ENCODE measurements at regions not wholly inside any gene's neighbourhood (a gene's known extent, or its start where the extent isn't known, plus 50 kb on each side); places are given as distances from the start of the nearest gene placed in this dataset.

DNA sequence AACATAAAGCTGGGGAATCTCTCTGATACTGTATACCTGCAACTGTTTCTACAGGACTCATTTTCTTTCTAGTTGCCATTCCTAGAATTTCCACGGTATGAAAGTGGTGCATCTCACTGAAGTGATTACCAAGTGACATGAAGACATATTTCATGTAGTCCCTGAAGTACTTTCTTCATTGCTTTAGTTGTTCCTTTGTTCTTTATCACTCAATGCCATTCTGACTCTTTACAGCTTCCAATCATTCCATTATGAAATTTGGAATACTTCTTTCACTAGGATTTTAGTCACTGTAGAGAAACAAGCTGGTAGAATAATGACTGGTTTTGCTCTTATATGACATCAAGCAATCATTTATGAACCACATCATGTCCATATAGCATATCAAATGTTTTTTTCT, 645.1 kb downstream of the CDH18 start:
- no peak for TF ChIP-seq POLR2AphosphoS5 (IDR thresholded peaks at IDR 0.05)
- no peak for TF ChIP-seq POLR2A (IDR thresholded peaks at IDR 0.05)

All from breast epithelium (tissue), 3 donors.